GM19240 (cell line): ENCODE measurements at regions not wholly inside any gene's neighbourhood (a gene's known extent, or its start where the extent isn't known, plus 50 kb on each side); places are given as distances from the start of the nearest gene placed in this dataset.

Source experiments
- DNase-seq: peaks from one replicate; pipeline ENCODE4 v3.0.0; 2011; ENCODE audit warnings: low spot score; ENCODE audit not compliant: insufficient read length

DNA sequence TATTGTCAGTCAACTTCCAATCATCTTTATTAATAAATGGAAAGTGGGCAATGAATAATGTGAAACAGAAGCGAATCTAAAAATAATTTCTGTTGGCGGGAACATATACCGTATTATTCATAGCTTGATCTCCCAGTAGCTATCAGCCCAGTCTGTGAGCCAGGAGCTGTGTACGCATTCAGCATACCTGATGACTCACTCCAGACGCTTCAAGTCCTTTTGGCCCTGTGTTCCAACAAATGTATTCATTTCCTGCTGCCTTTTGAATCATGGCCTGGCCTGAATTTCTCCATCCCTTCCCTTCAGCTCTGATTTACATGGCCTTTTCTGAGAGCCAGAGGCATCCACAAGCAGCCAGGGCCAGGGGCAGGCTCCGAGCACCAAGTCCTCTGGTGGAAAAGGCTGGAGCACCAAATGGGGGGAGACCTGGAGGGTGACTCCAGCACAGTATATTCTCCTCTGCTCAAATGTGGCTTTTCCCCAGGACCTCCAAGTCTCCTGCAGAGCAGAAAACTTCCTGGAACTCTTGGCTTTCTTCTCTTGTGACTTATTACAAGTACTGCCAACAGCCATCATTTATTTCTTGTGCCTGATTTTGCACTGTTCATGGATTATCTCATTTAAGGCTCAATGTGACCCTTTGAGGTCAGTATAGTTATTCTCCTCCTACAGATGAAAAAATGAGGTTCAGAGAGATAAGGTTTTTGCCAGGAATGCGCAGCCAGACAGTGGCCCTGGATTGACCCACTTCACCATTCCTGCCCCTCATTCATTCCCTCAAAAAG is 108.7 kb downstream of the EN1 start:
- no peak for DNase-seq

DNA sequence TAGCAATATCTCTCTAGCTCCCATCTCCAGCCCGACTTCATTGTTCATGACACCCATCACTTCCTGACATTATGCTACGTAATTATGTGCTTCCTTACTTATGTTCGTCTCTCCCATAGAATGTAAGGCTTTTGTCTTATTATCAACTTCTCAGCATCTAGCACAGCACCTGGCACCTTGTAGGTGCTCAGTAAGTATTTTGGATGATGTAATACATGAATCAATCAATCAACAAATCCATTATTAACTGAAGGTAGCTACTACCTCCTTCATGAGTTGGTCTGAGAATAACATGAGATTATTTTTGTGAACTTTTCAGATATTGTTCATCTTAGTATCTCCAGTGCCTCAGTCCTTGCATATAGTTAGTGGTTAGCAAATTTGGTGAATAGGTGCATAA is 109.3 kb downstream of the EN1 start:
- DNase-seq, result no peak

DNA sequence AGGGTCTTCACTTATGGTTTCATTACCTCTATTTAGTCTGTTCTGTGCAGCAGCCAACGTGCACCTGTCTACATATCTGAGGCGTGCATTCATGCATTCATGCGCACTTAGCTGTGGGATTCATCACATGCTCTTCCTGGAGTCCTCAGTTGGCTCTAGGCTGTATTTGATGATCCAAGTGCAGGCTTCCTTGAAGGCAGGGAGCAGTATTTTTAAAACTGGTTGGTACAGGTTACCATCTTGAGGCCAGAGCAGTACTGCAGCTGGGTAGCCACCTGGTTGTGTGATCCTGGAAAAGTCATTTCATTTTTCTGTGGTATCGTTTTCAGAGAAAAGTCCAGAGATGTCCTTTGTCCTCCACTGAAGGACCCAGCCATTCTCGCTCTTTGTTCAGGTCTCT is 109.8 kb downstream of the EN1 start:
- DNase-seq, result no peak

DNA sequence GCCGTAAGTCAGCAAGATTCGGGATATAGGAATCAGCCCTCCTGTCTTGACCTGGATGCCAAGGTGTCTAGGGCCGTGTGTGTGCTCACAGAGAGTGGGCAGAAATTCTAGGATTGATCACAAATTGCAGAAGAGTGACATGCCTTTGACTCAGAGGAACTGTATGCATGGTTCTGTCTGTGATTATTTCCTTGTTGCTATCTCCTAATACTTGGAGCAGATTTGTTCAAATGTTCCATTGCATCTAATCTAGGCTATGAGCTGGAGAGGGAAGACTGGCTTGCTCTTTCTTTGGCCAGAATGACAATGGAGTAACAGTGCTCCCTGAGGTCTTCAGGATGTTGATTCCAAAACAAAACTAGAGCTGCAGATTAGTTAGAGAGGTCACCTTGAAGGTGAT is 115.0 kb downstream of the EN1 start:
- DNase-seq, result no peak

DNA sequence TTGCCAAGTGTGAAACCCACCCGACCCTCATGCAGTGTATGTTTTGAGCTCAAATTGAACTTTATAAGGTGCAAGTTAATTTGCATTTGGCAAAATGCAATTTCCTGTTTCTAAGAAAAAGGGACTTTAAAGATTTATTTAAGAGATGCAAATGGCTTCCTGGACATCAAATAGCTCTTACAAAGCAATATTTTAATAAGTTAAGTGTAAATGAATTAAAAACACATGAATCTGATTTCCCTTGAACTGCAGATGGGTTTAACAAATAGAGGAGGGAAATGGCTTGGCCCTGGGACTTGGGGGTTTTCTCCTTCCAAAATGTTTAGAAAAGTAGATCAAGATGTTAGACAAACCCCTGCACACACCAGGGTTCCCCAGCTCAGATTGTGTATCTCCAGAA is 116.0 kb downstream of the EN1 start:
- DNase-seq, result no peak

DNA sequence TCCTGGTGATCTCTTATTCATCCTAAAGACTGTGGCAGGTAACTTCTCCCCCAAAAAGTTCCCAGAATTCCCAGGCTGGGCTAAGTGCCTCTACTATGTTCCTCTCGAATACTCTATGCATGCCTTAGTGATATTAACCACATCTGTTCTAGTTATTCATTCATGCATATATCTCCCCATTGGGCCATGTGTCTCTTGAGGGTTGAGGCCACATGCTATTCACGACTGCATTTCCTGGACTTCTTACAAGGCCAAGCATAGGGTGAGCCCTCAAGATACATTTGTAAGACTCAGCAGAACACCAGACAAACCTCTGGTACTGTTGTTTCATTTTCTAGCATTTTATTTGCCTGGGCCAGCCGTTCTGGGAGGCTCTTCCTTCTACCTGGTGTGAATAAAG is 117.0 kb downstream of the EN1 start:
- no peak for DNase-seq

DNA sequence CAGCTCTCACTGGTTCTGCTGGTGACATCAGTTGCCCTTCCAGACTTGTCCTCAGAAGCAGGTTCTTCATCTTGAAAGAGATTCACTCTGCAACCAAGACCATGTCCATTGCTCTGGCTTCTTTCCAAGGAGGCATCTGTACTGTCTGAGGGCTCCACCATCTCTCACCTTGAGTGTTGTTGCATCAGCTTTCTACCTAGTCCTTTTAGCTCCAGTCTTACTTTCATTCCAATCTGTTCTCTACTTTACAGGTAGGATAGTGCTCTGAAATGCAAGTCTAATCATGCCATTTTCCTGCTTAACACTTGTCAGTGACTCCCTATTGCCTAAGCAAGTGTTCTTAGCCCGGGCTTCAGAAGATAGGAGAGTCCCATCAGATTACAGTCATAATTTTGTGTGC is 117.7 kb downstream of the EN1 start:
- no peak for DNase-seq

DNA sequence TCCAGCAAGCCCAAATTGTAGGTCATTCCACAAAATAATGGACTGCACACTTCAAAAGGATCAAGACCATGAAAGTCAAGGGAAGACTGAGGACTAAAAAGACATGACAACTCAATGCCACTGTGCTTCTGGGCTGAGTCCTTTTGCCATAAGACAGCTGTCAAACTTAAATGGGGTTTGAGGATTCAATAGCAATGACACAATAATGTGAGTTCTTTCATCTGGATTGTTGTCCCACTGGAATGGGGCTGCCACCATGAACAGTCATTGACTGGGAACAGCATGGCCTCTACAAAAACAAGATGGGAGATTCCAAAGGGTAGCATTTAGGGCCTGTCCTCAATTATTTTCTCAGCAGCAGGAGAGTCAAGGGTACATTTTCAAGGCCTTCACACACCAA is 118.5 kb downstream of the EN1 start:
- no peak for DNase-seq

DNA sequence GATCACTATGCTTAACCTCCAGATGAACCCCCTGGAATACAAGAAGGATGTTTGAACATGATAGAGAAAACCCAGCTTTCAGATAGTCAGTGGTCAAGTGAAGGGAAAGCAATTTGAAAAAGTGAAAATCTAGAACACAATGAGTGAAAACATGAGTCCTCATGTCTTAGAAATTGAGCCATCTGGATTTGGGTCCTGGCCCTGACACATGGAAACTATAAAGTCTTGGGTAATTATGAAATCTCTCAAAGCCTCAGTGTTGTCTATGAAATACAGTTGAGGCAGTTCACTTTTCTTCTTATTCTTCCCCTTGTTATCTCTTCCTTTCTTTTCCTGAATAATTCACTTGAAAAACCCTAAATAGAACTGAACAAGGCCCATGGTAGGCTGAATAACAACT is 120.6 kb downstream of the EN1 start:
- no peak for DNase-seq

DNA sequence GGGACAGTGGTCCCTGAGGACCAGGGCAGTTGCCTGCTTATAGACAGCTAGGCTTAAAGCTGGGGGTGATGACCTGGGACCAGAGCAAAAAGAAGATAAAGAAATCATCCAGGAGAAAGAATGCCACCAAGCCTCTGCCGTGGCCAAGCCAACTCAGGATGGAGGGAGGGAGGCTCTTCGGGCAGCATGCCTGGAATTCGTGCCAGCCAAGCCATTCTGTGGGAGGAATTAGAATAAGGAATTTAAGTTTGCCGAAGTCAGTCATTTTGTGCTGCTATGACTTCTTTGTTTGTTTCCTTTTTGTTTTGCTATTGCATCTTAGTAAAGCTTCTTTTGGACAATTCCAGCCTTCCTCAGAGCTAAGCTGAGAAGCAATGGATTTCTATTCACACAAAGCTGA is 124.1 kb downstream of the EN1 start:
- no peak for DNase-seq

DNA sequence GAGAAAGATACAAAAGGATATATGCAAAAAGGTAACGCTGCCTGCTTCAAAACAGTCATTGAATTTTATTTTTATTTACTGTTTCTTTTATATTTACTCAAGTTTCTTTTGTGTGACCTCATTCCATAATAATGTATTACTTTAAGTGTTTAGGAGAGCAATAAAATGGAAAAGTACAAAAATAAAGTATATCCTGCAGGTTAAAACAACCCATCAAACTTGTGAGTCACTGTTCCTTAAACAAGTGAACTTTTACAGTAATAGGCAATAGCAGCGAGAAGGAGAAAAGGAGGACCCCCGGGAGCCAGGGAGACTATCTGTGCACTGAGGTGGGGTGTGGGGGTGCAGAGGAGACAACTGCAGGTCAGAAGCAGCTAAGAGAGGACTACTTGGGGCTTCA is 124.5 kb downstream of the EN1 start:
- DNase-seq, result no peak

DNA sequence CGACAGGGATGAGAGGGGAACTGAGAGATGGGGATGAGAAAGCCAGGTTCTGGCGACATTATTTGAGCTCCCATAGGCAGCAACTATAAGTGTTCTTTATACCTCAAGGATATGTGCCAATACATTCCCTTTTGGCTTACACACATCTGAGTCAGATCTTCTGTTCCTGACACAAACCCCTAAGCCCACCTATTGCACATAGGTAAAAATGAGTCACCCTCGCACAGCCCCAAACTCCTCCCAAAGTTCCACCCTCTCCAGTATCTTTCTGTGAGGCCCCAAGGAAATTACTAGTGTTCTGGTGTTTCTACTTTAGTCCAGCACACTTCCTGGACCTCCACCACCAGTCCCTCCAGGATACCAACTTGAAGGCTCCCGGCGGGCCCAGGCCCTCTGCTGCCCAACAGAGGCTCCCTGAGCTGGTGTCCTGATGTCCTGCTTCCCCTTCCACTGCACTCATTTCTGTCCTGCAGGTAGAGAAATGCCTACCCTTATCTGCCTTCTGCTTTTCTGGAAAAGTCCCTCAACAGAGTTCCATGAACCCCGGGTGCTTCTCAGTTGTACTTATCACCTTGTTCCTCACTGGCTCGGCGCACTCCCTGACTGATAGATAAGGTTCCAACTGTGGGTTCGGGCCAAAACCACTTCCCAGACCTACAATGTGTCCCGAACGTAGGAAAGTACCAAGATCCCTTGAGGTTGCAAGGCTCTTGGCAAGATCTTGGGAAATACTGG is 125.5 kb downstream of the EN1 start:
- DNase-seq, result no peak

DNA sequence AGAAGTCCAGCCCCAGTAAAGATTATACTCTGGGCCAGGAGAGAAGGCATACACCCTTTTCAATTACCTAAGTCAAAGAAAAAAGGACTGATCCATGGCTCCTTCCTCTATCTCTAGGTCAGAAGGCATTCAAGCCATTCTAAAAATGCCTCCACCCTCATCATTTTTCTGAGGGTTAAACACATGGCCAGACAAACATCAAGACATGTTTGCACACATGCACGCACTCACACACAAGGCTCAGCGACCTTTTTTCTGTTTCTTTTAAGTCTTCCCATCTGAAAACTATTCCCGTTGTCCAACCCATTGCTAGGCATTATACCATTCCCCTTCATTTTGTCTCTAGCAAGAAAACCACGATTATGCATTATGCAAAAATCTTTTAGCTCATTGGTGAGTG is 126.6 kb downstream of the EN1 start:
- DNase-seq, result no peak

DNA sequence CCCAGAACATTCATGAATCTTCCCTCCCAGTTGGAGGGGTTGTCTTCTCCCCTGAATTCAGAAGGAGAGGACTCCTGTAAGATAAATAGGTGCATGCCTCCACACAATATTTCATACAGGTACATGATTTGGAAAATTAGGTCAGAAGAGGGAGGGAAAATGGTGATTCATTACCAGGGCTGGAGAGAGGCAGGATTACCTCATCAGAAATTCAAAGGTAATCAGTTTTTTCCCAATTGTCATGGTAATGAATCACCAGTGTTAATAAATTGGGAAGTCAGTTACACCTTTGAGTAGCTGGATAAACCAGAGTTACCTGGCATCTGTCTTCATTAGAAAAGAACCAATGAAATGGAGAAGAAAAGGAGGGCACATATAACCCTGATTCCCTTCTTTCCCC is 128.5 kb downstream of the EN1 start:
- no peak for DNase-seq

DNA sequence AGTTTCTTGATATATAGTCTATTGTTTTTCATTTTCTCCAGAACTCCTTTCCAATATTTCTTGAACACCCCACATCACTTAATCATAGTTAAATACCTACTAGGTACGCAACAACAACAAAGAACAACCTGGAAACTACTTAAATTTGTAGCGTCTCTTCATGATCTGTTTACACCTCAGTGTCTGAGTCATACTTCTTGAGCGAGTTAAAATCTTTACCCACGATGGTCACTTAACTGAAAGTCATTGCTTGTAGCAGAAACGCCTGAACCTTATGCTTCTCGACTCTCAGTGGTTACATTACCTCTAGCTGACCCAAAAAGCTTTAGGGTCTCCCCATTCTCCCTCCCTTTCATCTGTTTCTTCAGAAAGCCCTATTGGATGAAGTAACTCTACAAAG is 131.3 kb downstream of the EN1 start:
- no peak for DNase-seq

DNA sequence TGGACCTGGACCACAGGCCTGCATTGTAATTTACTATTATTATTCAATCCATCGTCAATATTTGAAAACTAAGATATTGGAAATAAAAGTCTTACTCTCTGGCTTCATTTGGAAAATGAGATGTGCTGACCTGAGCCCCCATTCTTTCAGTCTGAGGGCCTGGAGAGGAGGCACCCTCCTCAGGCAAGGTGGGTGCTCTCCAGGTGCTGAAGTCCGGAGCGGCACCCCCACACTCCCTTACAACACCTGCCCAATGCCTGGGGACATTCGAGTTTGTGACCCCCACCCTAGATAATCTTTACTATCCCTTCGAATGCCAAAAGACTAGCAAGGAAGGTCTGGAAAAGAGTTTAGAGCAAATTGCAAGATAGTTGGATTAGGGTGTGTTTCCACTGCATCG is 133.3 kb downstream of the EN1 start:
- DNase-seq, result no peak

DNA sequence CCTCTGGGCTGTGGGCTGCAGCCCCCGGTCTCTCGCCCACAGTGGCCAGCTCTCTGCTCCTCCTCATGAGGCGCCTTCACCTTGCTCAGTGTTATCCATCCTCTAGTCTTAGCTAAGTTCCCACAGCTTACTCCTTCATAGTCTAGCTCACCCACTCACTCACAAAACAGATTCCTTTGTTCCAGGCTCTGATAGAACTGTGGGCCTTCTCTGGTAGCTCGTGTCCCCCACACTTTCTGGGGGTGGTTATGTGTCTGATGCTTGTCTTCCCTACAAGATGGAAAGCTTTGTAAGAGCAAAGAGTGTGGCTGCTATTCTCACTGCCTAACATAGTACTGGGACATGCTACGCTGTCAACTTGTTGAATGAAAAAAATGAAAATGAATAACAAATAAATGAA is 135.8 kb downstream of the EN1 start:
- DNase-seq, result no peak

DNA sequence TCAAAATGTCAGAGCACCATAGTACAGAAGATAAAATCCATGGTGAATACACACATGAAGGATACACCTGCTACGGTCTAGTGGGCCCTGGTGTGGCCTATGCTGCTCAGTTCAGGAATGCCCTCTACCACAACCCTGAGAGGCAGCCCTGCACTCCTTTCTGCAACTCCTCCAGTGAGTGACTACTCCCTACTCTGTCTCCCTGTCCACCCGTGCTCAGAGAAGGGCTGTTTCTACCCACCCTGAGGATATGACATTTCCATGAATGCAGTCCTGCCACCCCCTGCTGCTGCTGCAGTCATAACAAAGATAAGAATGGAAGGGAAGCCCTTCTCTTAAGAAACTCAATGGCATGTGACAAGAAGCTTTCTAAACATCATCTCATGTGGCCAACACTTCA is 137.0 kb downstream of the EN1 start:
- no peak for DNase-seq

DNA sequence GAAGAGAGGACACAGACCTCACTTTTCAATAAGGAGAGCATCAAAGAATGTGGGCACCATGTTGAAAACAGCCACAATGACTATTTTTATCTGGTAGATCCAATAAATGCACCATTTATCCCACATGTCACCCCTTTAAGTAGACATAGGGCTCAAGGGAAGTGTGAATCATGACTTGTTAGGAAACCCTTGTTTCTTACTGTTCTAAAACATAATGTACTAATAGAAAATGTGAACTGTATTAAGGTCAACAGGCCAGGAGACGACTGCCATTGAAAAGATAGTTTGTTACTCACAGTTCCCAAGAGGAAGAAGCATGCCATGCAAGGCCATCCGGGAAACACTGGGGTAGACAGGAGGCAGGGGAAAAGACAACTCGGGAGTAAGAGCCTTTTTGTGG is 137.7 kb downstream of the EN1 start:
- DNase-seq, result no peak

DNA sequence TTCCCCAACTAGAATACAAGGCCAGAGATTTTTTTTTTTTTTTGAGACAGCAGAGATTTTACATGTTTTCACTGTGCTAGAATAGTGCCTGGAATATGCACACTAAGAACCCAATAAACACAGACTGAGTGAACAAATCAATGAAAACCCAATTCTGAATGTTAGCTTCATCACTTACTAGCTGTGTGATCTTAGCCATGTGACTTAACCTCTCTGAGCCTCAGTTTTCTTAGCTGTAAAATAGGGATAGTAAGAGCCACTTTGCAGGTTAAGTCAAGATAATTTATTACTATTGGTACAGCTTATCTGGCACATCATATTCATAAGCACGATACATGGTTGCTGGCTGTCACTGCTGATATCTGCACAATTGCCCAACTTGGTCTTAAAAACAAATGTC is 140.6 kb downstream of the EN1 start:
- no peak for DNase-seq

DNA sequence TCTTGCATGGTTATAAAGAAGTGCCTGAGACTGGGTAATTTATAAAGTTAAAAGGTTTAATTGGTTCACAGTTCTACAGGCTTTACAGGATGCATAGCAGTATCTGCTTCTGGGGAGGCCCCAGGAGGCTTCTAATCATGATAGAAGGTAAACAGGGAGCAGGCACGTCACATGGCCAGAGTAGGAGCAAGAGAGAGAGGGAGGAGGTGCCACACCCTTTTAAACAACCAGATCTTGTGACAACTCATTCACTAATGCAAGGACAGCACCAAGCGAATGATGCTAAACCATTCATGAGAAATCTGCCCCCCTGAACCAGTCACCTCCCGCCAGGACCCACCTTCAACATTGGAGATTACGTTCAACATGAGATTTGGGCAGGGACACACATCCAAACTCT is 141.1 kb downstream of the EN1 start:
- no peak for DNase-seq

DNA sequence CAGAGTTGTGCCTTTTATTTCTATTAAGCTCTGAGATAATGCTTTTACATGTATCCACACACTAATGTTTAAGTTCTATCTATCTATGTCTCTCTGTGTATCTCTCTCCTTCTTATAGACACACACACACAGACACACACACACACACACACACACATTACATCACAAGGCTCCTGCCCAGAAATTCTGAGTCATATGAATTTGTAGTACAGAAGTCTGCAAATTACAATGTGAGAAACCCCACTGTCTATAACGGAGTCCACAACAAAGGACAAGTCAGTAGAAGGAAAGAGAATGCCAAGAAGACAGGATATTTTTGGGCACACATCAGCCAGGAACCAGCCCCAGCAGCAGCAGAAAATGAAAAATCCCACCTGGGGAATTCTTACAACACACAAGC is 142.4 kb downstream of the EN1 start:
- no peak for DNase-seq

DNA sequence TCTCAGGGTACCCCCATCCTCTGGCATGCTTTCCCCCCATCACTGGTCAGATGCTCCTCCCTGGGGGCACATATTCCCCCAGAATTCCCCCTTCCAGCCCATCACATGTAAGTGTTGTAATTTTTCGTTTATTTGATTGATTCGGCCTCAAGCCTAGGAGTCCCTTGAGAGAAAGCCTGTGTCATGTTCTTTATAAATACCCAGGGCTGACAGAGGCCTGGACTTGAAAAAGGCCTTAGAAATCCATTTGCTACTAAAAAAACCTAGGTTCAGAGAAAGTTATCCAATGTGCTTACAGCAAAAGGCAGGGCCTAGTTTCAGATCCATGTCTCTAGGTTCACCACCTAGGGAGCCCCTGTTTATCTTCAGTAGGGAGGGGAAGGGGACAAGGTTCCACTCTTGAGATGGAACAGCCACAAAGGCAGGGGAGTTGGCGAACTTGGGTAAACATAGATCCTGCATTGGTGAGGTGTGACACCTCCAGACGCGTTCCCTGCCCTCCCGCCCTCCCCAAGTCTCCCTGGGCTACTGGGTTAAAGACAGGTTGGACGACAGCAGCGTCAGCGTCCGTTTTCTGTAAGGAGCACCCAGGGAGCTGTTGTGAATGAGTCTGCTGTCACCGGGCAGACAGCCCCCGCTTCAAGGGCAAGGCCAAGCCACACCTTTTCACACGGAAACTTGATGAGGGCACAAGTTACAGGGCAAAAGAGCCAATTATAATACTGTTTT is 147.8 kb downstream of the EN1 start:
- no peak for DNase-seq
